ENCODE measurements at regions not wholly inside any gene's neighbourhood (a gene's known extent, or its start where the extent isn't known, plus 50 kb on each side); places are given as distances from the start of the nearest gene placed in this dataset.

- TF ChIP-seq CTCF (IDR thresholded peaks at IDR 0.05) (no peak), POLR2A (IDR thresholded peaks at IDR 0.05) (no peak), POLR2AphosphoS5 (IDR thresholded peaks at IDR 0.05; ENCODE audit: insufficient read depth in 1 of 2, low read depth in 1 of 2) (no peak)
These were observed 159.8 kb downstream of the RPAP3 start for GRCh38 chr12:47545938-47546609.

Data from vagina (tissue), 2 donors.